GM12878 (cell line): ENCODE measurements at regions not wholly inside any gene's neighbourhood (a gene's known extent, or its start where the extent isn't known, plus 50 kb on each side); places are given as distances from the start of the nearest gene placed in this dataset.

Experiments used
- ATAC-seq: fragments of 200-7000 bp; cut with Tn5 transposase; 3 replicates; pipeline ENCODE4 v1.9.1; 2020; ENCODE audit warnings: mild to moderate bottlenecking, moderate library complexity
- BruUV-seq: library from RNA; stranded (reverse); fragments of 400-500 nt; replicated peaks from 2 replicates; lab custom pipeline; 2021; lab: Mats Ljungman, UMichigan
- CTCF ChIA-PET: fragments of 300-600 bp; sonication (Branson Sonifier 250); formaldehyde crosslinking; extraction: SDS; loops from one replicate; lab custom pipeline; 2021; ENCODE audit warnings: inconsistent platforms; lab: Yijun Ruan, JAX
- POLR2A ChIA-PET: fragments of 350-600 bp; formaldehyde crosslinking; extraction: SDS; loops from one replicate; lab custom pipeline; 2021; ENCODE audit warnings: inconsistent platforms; lab: Charles Lee
- RAD21 ChIA-PET: fragments of 300-600 bp; sonication (Branson Sonifier 250); formaldehyde crosslinking; loops from one replicate; lab custom pipeline; 2023; ENCODE audit warnings: antibody characterized with exemption; ENCODE audit not compliant: unreplicated experiment; lab: Charles Lee
- SMC1A ChIA-PET: fragments of 300-600 bp; sonication (Branson Sonifier 250); formaldehyde crosslinking; loops from one replicate; lab custom pipeline; 2023; ENCODE audit not compliant: unreplicated experiment, uncharacterized antibody; lab: Charles Lee
- DNase-seq: peaks from one replicate; pipeline ENCODE4 v3.0.0-alpha.2; 2011; ENCODE audit warnings: low read depth, low spot score
- FAIRE-seq: peaks from 3 replicates; lab custom pipeline; 2011; peaks lifted over from hg19 to GRCh38; lab: Jason Lieb, UNC
- H2AFZ ChIP-seq: 2 replicates; pipeline ENCODE4 v1.6.0; 2011; ENCODE audit warnings: low read depth, low read length, control low read depth; ENCODE audit not compliant: control insufficient read depth
- H3K27ac ChIP-seq: 2 replicates; pipeline ENCODE4 v1.5.1; 2011; ENCODE audit warnings: control low read depth; ENCODE audit not compliant: control insufficient read depth, insufficient read depth
- H3K27me3 ChIP-seq, 2 experiments: replicated peaks in 1 of 2; 2 replicates each; pipeline versions ENCODE4 v1.6.0 to v1.6.1; 2011; ENCODE audit warnings: low read length in 1 of 2; ENCODE audit not compliant: control insufficient read depth in 2 of 2, insufficient read depth in 2 of 2
- H3K36me3 ChIP-seq, 2 experiments: 2 replicates each; pipeline ENCODE4 v1.5.1; 2011; ENCODE audit warnings: low read length in 1 of 2; ENCODE audit not compliant: control insufficient read depth in 2 of 2, insufficient read depth in 2 of 2
- H3K4me1 ChIP-seq: 2 replicates; pipeline ENCODE4 v1.6.1; 2011; ENCODE audit warnings: mild to moderate bottlenecking, low read length, moderate library complexity, mixed read lengths; ENCODE audit not compliant: control insufficient read depth, insufficient read depth
- H3K4me2 ChIP-seq: 2 replicates; pipeline ENCODE4 v1.6.0; 2011; ENCODE audit warnings: control low read depth; ENCODE audit not compliant: control insufficient read depth, insufficient read depth
- H3K4me3 ChIP-seq: fragments of 200-600 bp; sonication (generic); 2 replicates; pipeline ENCODE4 v1.5.1; 2016
- H3K79me2 ChIP-seq: 2 replicates; pipeline ENCODE4 v1.6.0; 2011; ENCODE audit warnings: low read length; ENCODE audit not compliant: control insufficient read depth, insufficient read depth
- H3K9ac ChIP-seq: 2 replicates; pipeline ENCODE4 v1.8.0; 2011; ENCODE audit warnings: low read length, control low read depth, mixed read lengths; ENCODE audit not compliant: control insufficient read depth, insufficient read depth
- H3K9me3 ChIP-seq: replicated peaks from 3 replicates; pipeline ENCODE4 v1.5.1; 2011; ENCODE audit warnings: mild to moderate bottlenecking, low read length; ENCODE audit not compliant: control insufficient read depth, insufficient read depth
- H4K20me1 ChIP-seq: 2 replicates; pipeline ENCODE4 v1.6.0; 2011; ENCODE audit not compliant: control insufficient read depth, insufficient read depth
- ATF3 ChIP-seq: IDR thresholded peaks from 2 replicates; pipeline ENCODE4 v1.6.1; 2011; ENCODE audit warnings: low read depth, mild to moderate bottlenecking, low read length, moderate library complexity, borderline replicate concordance; ENCODE audit errors: extremely low read depth
- CEBPZ ChIP-seq: fragments of 150-350 bp; IDR thresholded peaks from 2 replicates; pipeline ENCODE4 v1.6.1; 2016; ENCODE audit warnings: low read depth, low read length
- ETV6 ChIP-seq, 2 experiments: fragments of 450-650 bp in 1 of 2; IDR thresholded peaks in 1 of 2; conservative IDR thresholded peaks in 1 of 2; 2 replicates each; pipeline ENCODE4 v1.6.1; 2014; ENCODE audit warnings: antibody characterized with exemption in 1 of 2, borderline replicate concordance in 1 of 2, low read depth in 1 of 2, mild to moderate bottlenecking in 1 of 2, moderate library complexity in 1 of 2
- GABPA ChIP-seq: IDR thresholded peaks from 2 replicates; pipeline ENCODE4 v1.6.1; 2014; ENCODE audit warnings: antibody characterized with exemption, low read depth, mild to moderate bottlenecking, inconsistent platforms
- RB1 ChIP-seq: fragments of 450-650 bp; formaldehyde crosslinking; IDR thresholded peaks from 2 replicates; pipeline ENCODE4 v1.6.1; 2017; ENCODE audit warnings: mild to moderate bottlenecking, borderline replicate concordance
- SREBF1 ChIP-seq: IDR thresholded peaks from 2 replicates; pipeline ENCODE4 v1.6.1; 2012; ENCODE audit warnings: mild to moderate bottlenecking, low read length
- TARDBP ChIP-seq: IDR thresholded peaks from 2 replicates; pipeline ENCODE4 v1.6.1; 2016; ENCODE audit warnings: borderline replicate concordance
- ZNF274 ChIP-seq: IDR thresholded peaks from one replicate; pipeline ENCODE4 v1.8.0; 2011; ENCODE audit not compliant: insufficient read length, insufficient read depth
- ZNF622 ChIP-seq: fragments of 450-650 bp; IDR thresholded peaks from 2 replicates; pipeline ENCODE4 v1.6.1; 2017; ENCODE audit warnings: mild to moderate bottlenecking, inconsistent platforms
- WGBS: methylation state at CpG from one replicate; pipeline ENCODE4 v1.1.6; 2016; ENCODE audit warnings: low lambda C conversion rate; ENCODE audit not compliant: insufficient replicate concordance, insufficient coverage; ENCODE audit errors: missing lambda C conversion rate; 5-methylcytosine and 5-hydroxymethylcytosine counted together
- in situ Hi-C: fragments of 300-500 bp; cut with MboI; formaldehyde crosslinking; loops from 9 replicates; pipeline ENCODE4 v1.14.3; 2018; ENCODE audit warnings: mixed read lengths
- intact Hi-C: fragments of 100-400 bp; cut with micrococcal nuclease; formaldehyde crosslinking; loops from one replicate; pipeline ENCODE4 v1.14.2; 2022; ENCODE audit not compliant: unreplicated experiment

GRCh38 chr20:39101895-39102294 lies 139.8 kb downstream of the DHX35 start:
- WGBS: 11% methylated on average over 3 of the region's 3 CpGs
- CTCF ChIA-PET: no interaction called here

More at GRCh38 chr20:39101895-39102294, 139.8 kb downstream of the DHX35 start:
- Histone ChIP-seq H2AFZ (no peak overlapping the region), H3K9me3 (no peaks in the 10 kb centered on the region; the same call in 2 of the 3 replicates), H3K79me2 (no peaks in the 10 kb centered on the region), H4K20me1 (no peaks in the 10 kb centered on the region), H3K27me3 (peaks cover 0 to 3% of the 10 kb centered on the region in 2 experiments; a peak in 1 of 4 replicates), H3K4me2 (no peak overlapping the region), H3K27ac (no peak overlapping the region), H3K36me3 (no peaks in the 10 kb centered on the region), H3K4me3 (no peak overlapping the region), H3K9ac (no peak overlapping the region), H3K4me1 (no peaks in the 10 kb centered on the region)
- ChIA-PET SMC1A (no interaction called here), POLR2A (no interaction called here), RAD21 (no interaction called here)
- intact Hi-C loops: no loop called here
- BruUV-seq: no TSS peak
- in situ Hi-C loops: no loop called here
- FAIRE-seq (no peak), DNase-seq (no peak), ATAC-seq (no peak)
- TF ChIP-seq CEBPZ: no peak
- no peak for TF ChIP-seq TARDBP
- TF ChIP-seq SREBF1: no peak
- TF ChIP-seq ETV6 (conservative IDR thresholded peaks at IDR 0.05 in 1 of 2, IDR thresholded peaks at IDR 0.05 in 1 of 2; ENCODE audit: borderline replicate concordance in 1 of 2, low read depth in 1 of 2): no peak
- TF ChIP-seq RB1: no peak
- no peak for TF ChIP-seq ZNF274
- TF ChIP-seq GABPA: no peak
- TF ChIP-seq ATF3: no peak
- TF ChIP-seq ZNF622: no peak
